GM20000 (cell line): ENCODE measurements at regions not wholly inside any gene's neighbourhood (a gene's known extent, or its start where the extent isn't known, plus 50 kb on each side); places are given as distances from the start of the nearest gene placed in this dataset.
"Not testable (repeated sequence)": the region's sequence is repeated elsewhere in the genome, so short reads cannot be mapped to it uniquely, and the experiment has no call there.

Experiments
- DNase-seq: peaks from one replicate; pipeline ENCODE4 v3.0.0; 2012; ENCODE audit warnings: low spot score
- TF ChIP-seq, protein P1 (sequence below): IDR thresholded peaks from 2 replicates; pipeline ENCODE4 v1.5.1; 2012; ENCODE audit warnings: mild to moderate bottlenecking, control low read depth; ENCODE audit errors: extremely low read depth, missing control alignments

GRCh38 chr14:23751616-23752015 lies 115.5 kb downstream of the DHRS2 start:
- TF ChIP-seq, protein P1, sequence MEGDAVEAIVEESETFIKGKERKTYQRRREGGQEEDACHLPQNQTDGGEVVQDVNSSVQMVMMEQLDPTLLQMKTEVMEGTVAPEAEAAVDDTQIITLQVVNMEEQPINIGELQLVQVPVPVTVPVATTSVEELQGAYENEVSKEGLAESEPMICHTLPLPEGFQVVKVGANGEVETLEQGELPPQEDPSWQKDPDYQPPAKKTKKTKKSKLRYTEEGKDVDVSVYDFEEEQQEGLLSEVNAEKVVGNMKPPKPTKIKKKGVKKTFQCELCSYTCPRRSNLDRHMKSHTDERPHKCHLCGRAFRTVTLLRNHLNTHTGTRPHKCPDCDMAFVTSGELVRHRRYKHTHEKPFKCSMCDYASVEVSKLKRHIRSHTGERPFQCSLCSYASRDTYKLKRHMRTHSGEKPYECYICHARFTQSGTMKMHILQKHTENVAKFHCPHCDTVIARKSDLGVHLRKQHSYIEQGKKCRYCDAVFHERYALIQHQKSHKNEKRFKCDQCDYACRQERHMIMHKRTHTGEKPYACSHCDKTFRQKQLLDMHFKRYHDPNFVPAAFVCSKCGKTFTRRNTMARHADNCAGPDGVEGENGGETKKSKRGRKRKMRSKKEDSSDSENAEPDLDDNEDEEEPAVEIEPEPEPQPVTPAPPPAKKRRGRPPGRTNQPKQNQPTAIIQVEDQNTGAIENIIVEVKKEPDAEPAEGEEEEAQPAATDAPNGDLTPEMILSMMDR: no peak
- DNase-seq: no peak

DNA sequence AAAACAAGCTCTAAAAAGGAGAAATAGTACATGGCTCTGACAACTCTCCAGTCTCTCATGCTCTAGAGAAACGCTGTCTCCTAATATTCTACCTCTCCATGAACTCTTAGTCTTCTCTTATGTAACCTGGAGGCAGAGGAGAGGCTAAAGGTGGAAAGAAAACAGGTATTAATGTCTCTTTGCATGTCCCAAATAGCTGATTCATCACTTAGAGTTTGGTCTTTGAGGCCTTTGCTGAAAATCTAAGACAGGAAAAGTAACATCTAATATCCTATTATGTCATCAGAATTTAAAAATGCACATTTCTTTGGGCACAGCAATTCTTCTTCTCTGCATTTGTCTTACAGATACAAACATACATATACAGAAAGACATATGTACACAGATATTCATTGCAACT lies 127.2 kb downstream of the DHRS2 start:
- TF ChIP-seq, protein P1: no peak
- no peak for DNase-seq

- DNase-seq: no peak
- TF ChIP-seq, protein P1: no peak
These were observed 130.7 kb downstream of the DHRS2 start for GRCh38 chr14:23766737-23767401.

GRCh38 chr14:23769221-23769728 lies 133.1 kb downstream of the DHRS2 start:
- not testable (repeated sequence) for DNase-seq

- TF ChIP-seq, protein P1: no peak
- no peak for DNase-seq
These were observed 137.8 kb downstream of the DHRS2 start for GRCh38 chr14:23773981-23774380.

DNA sequence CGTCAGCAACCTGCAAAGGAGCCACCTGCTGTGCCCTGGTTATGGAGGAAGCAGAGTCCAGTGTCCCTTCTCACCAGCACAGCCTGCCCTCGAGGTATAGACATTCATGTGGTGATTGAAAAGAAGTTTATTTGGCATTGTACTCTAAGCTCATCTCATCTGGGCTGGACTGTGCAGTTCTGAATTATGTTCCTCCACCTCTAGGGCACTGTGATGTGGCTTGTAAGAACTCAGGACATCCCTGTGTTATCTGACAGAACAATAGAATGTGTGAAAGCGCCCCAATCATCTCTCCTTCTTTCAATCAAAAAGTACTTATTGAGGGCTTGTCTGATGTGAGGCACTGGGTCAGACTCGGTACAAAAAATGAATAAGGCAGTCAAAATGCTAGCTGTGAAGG lies 140.1 kb downstream of the DHRS2 start:
- no peak for DNase-seq
- TF ChIP-seq, protein P1: no peak

GRCh38 chr14:23785208-23785607 lies 149.0 kb downstream of the DHRS2 start:
- no peak for DNase-seq
- TF ChIP-seq, protein P1: no peak

- TF ChIP-seq, protein P1: no peak
These were observed 151.3 kb downstream of the DHRS2 start for GRCh38 chr14:23787436-23787835.

More at GRCh38 chr14:23787436-23787835, 151.3 kb downstream of the DHRS2 start:
- DNase-seq: no peak
